CD4-positive, alpha-beta T cell treated with Interleukin-6 at 100 ng/mL for 8 hours (primary cell): ENCODE measurements at regions not wholly inside any gene's neighbourhood (a gene's known extent, or its start where the extent isn't known, plus 50 kb on each side); places are given as distances from the start of the nearest gene placed in this dataset.
"Not testable (repeated sequence)": the region's sequence is repeated elsewhere in the genome, so short reads cannot be mapped to it uniquely, and the experiment has no call there.

Source experiments
- DNase-seq: peaks from one replicate; pipeline ENCODE4 v3.0.0-alpha.2; 2020; ENCODE audit warnings: mixed read lengths, low spot score

- DNase-seq, result no peak
Measured at GRCh38 chr18:73544032-73544431, 603.6 kb downstream of the FBXO15 start.

DNA sequence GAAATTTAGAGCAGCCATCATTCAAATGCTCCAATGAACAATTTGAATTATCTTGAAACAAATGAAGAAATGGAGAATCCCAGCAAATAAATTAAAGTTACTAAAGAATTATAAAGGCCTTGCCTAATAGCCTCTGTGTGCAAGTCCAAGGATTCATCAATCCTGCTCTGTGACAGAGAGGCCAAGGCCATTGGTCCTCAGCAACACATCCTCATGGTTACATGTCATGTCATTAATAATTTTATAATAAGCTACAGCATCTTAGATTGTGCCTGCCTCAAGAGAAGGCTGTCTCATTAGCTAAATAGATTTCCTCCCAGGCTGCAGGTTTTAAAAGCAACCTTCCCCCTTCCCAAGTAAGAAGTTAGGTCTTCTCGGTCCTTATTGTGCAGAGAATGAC, 611.6 kb downstream of the FBXO15 start:
- no peak for DNase-seq

GRCh38 chr18:73535189-73535588, 612.4 kb downstream of the FBXO15 start:
- DNase-seq, result no peak

DNA sequence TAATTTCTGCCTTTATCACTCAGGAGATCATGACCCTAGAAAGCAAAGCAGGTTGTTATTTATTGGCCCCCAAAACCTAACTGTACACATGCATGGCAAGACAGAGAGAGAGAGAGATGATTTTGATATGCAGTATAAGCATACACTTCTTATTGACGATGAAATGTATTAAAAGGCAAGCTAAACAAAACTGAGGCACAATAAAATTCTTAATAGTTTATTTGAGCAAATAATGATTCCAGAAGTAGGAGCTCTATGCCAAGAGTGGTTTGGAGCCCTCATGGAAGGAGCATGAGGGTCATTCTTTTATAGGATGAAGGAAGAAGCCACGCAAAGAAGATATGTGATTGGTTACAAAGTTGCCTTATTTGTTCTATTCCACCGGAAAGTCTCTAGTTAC, 616.0 kb downstream of the FBXO15 start:
- no peak for DNase-seq

GRCh38 chr18:73528066-73528465, 619.6 kb downstream of the FBXO15 start:
- no peak for DNase-seq

- no peak for DNase-seq
Measured at GRCh38 chr18:73520229-73520628, 627.4 kb downstream of the FBXO15 start.

DNA sequence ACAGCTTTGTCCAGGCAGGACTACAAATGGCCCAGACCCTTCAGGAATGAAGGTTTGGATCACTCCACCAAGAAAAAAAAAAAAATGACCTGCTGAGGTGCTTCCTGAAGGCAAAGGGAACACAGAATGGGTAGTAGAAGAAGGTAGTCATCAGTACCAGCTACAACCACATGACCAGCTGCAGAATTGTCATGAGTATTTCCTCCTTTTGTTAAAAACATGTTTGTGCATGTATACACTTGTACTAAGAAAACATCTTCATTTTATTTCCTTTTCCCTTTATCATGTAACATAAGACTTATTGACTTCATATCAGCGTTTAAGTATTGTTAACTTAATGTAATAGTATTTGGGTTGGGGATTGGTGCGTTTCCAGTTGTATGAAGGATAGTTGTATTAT, 631.6 kb downstream of the FBXO15 start:
- DNase-seq, result not testable (repeated sequence)

DNA sequence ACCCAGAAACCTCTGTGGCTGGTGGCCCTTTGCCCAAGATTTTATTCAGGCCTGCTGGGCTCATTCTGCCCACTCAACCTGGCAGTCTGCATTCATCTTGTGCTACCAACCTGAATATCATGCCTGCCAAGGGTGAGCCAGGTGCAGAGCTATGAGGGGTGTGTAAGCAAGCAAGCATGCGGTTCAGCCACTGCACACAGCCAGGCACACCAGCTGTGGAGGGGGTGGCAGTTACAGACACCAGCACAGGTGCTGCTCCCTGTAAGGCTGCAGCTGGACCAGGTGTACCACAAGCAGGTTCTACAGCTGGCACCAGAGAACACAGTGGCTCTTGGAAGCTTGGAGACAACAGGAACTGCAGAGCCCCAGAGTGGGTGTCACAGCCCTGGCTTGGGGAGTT, 633.2 kb downstream of the FBXO15 start:
- no peak for DNase-seq

- DNase-seq, result no peak
Measured at GRCh38 chr18:73511771-73512503, 635.7 kb downstream of the FBXO15 start.

GRCh38 chr18:73509460-73509859, 638.2 kb downstream of the FBXO15 start:
- DNase-seq, result no peak

DNA sequence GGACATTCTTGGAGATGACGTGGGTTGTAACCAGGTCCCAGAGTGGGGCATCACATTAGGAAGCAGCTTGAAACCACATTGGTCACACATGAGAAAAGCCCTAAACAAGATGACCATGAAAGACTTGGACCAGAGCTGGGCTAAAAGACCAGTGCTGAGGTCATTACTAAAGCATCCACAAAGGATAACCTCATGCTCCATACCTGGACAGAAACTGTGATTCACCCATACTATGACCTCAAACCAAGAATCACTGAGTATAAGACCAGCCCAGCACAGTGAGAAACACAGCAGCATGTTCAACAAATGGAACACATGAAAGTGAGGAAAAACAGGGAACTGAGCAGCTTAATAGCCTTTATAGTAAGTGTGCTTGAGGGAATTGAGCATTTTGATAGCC, 635.5 kb upstream of the NETO1 start:
- DNase-seq, result no peak

- no peak for DNase-seq
Measured at GRCh38 chr18:73487966-73488365, 620.2 kb upstream of the NETO1 start.

GRCh38 chr18:73485166-73485565, 617.4 kb upstream of the NETO1 start:
- DNase-seq, result no peak

GRCh38 chr18:73482901-73483300, 615.1 kb upstream of the NETO1 start:
- no peak for DNase-seq

- DNase-seq, result no peak
Measured at GRCh38 chr18:73479477-73479876, 611.7 kb upstream of the NETO1 start.

- DNase-seq, result no peak
Measured at GRCh38 chr18:73478191-73478590, 610.4 kb upstream of the NETO1 start.

DNA sequence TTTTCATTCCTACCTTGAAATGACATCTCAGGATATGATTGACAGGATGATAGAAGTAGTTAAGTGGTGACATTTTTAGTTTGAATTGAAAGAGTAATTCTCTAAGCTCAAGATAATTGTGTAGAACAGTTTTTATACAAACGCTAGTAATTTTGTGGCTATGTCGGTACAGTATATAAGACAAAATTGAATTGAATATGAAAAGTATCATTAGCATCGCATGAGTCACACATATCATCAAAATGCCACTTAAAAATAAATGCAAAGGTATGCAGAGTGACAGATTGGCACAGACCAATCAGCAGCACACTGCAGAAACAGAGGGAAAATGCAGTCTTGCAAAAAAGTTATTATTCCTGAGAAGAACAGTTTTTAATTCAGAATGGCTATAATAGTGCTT, 608.2 kb upstream of the NETO1 start:
- no peak for DNase-seq

GRCh38 chr18:73462092-73462491, 594.3 kb upstream of the NETO1 start:
- no peak for DNase-seq

- DNase-seq, result no peak
Measured at GRCh38 chr18:73461780-73462059, 593.9 kb upstream of the NETO1 start.

GRCh38 chr18:73461038-73461779, 593.4 kb upstream of the NETO1 start:
- DNase-seq, result no peak

- DNase-seq, result no peak
Measured at GRCh38 chr18:73458186-73458964, 590.6 kb upstream of the NETO1 start.

GRCh38 chr18:73456643-73457042, 588.9 kb upstream of the NETO1 start:
- DNase-seq, result no peak

DNA sequence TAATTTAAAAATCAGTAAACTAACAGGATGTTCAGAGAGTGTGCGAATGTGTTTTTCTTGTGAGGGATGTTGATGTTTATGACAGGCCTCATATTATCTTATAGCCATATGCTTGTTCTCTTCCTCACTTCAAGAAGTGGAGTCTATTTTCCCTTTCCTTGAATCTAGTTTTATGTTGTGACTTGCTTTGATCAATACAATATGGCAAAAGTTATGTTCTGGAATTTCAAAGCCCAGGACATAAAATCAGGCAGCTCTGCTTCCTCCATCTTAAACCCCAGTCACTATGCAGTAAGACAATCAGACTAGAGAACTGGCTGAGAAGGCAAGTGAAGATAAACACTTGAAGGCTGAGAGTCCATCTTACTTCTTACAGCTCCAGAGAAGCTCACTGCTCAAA, 585.1 kb upstream of the NETO1 start:
- no peak for DNase-seq
